ENCODE measurements at regions not wholly inside any gene's neighbourhood (a gene's known extent, or its start where the extent isn't known, plus 50 kb on each side); places are given as distances from the start of the nearest gene placed in this dataset.

- no peak overlapping the region for H3K14ac ChIP-seq (ENCODE audit: low read length)
- H2AFZ ChIP-seq (ENCODE audit: low read length), result no peak overlapping the region
- no peak overlapping the region for H4K8ac ChIP-seq (ENCODE audit: low read depth, low read length)
- H2BK15ac ChIP-seq (ENCODE audit: low read length), result no peak overlapping the region
- no peak overlapping the region for H3K4ac ChIP-seq (ENCODE audit: low read length)
- DNase-seq (ENCODE audit: low spot score), result no peak
- no peaks in the 10 kb centered on the region for H3K79me1 ChIP-seq (ENCODE audit: low read depth, low read length)
- no peak overlapping the region for H2AK5ac ChIP-seq (ENCODE audit: low read depth, low read length)
- peaks cover 0 to 8% of the 10 kb centered on the region in 2 donors for H3K4me1 ChIP-seq (ENCODE audit: control insufficient read depth in 2 of 2, insufficient read depth in 1 of 2, low read depth in 1 of 2, low read length in 2 of 2)
- H3K9me3 ChIP-seq (replicated peaks in 1 of 2; ENCODE audit: control insufficient read depth in 2 of 2, insufficient read depth in 1 of 2, low read depth in 1 of 2, low read length in 2 of 2), result no peaks in the 10 kb centered on the region
- H3K4me3 ChIP-seq (ENCODE audit: low read length in 2 of 2), result no peak overlapping the region
- no peaks in the 10 kb centered on the region for H3K36me3 ChIP-seq (replicated peaks in 1 of 2; ENCODE audit: control insufficient read depth in 2 of 2, insufficient read depth in 2 of 2, low read length in 2 of 2)
- H4K91ac ChIP-seq (ENCODE audit: low read depth, low read length, poor library complexity), result no peak overlapping the region
- H2BK5ac ChIP-seq (ENCODE audit: low read length), result no peak overlapping the region
- WGBS, 2 donors (ENCODE audit: extremely low coverage in 2 of 2, insufficient read length in 2 of 2, insufficient replicate concordance in 1 of 2), result no CpG with 5 or more reads among the region's 4 CpGs
- no peak overlapping the region for H3K9ac ChIP-seq (ENCODE audit: low read depth, low read length, poor library complexity)
- H3K23ac ChIP-seq (ENCODE audit: low read depth, low read length, poor library complexity), result no peak overlapping the region
- peaks cover 0 to 3% (median 0%) of the 10 kb centered on the region in 3 experiments for H3K27me3 ChIP-seq (ENCODE audit: control insufficient read depth in 3 of 3, insufficient read depth in 3 of 3, low read depth in 1 of 3, low read length in 3 of 3)
- H3K27ac ChIP-seq (replicated peaks; ENCODE audit: low read length), result no peak overlapping the region
- no peak overlapping the region for H3K4me2 ChIP-seq (ENCODE audit: insufficient read depth, low read length, poor library complexity, severe bottlenecking)
- H3K18ac ChIP-seq (ENCODE audit: low read length), result no peak overlapping the region
- H2BK120ac ChIP-seq (ENCODE audit: low read depth, low read length), result no peak overlapping the region
- no peak overlapping the region for H2BK12ac ChIP-seq (ENCODE audit: low read length)
Measured at GRCh38 chr11:116485425-116485824, 287.4 kb downstream of the BUD13 start.

- no peak overlapping the region for H3K27ac ChIP-seq (replicated peaks; ENCODE audit: low read length)
- WGBS, 2 donors (ENCODE audit: extremely low coverage in 2 of 2, insufficient read length in 2 of 2, insufficient replicate concordance in 1 of 2), result no CpG with 5 or more reads among the region's 4 CpGs
- no peak overlapping the region for H3K23ac ChIP-seq (ENCODE audit: low read depth, low read length, poor library complexity)
- peak overlapping the region; percentile 8 for H2AK5ac ChIP-seq (ENCODE audit: low read depth, low read length)
- peak overlapping the region; percentile 22 for H3K18ac ChIP-seq (ENCODE audit: low read length)
- no peaks in the 10 kb centered on the region for H3K9me3 ChIP-seq (replicated peaks in 1 of 2; ENCODE audit: control insufficient read depth in 2 of 2, insufficient read depth in 1 of 2, low read depth in 1 of 2, low read length in 2 of 2)
- H2BK5ac ChIP-seq (ENCODE audit: low read length), result no peak overlapping the region
- H3K4me2 ChIP-seq (ENCODE audit: insufficient read depth, low read length, poor library complexity, severe bottlenecking), result no peak overlapping the region
- H4K91ac ChIP-seq (ENCODE audit: low read depth, low read length, poor library complexity), result no peak overlapping the region
- H3K14ac ChIP-seq (ENCODE audit: low read length), result no peak overlapping the region
- H3K36me3 ChIP-seq (replicated peaks in 1 of 2; ENCODE audit: control insufficient read depth in 2 of 2, insufficient read depth in 2 of 2, low read length in 2 of 2), result no peaks in the 10 kb centered on the region
- no peak overlapping the region for H2BK120ac ChIP-seq (ENCODE audit: low read depth, low read length)
- peaks cover 0 to 6% of the 10 kb centered on the region in 2 donors for H3K4me1 ChIP-seq (ENCODE audit: control insufficient read depth in 2 of 2, insufficient read depth in 1 of 2, low read depth in 1 of 2, low read length in 2 of 2)
- H3K9ac ChIP-seq (ENCODE audit: low read depth, low read length, poor library complexity), result no peak overlapping the region
- H3K4me3 ChIP-seq (ENCODE audit: low read length in 2 of 2), result no peak overlapping the region
- no peak overlapping the region for H4K8ac ChIP-seq (ENCODE audit: low read depth, low read length)
- H2BK15ac ChIP-seq (ENCODE audit: low read length), result no peak overlapping the region
- H3K79me1 ChIP-seq (ENCODE audit: low read depth, low read length), result no peaks in the 10 kb centered on the region
- H2AFZ ChIP-seq (ENCODE audit: low read length), result no peak overlapping the region
- DNase-seq (ENCODE audit: low spot score), result no peak
- no peak overlapping the region for H2BK12ac ChIP-seq (ENCODE audit: low read length)
- peaks cover 0 to 3% (median 0%) of the 10 kb centered on the region in 3 experiments for H3K27me3 ChIP-seq (ENCODE audit: control insufficient read depth in 3 of 3, insufficient read depth in 3 of 3, low read depth in 1 of 3, low read length in 3 of 3)
- H3K4ac ChIP-seq (ENCODE audit: low read length), result no peak overlapping the region
Measured at GRCh38 chr11:116482716-116483115, 290.1 kb downstream of the BUD13 start.

GRCh38 chr11:116481126-116481675 lies 291.6 kb downstream of the BUD13 start:
- no peaks in the 10 kb centered on the region for H3K79me1 ChIP-seq (ENCODE audit: low read depth, low read length)
- no peak overlapping the region for H3K27ac ChIP-seq (replicated peaks; ENCODE audit: low read length)
- H3K9ac ChIP-seq (ENCODE audit: low read depth, low read length, poor library complexity), result no peak overlapping the region
- H3K4me1 ChIP-seq (ENCODE audit: control insufficient read depth in 2 of 2, insufficient read depth in 1 of 2, low read depth in 1 of 2, low read length in 2 of 2), result peaks cover 0 to 9% of the 10 kb centered on the region in 2 donors
- peaks cover 0 to 3% (median 0%) of the 10 kb centered on the region in 3 experiments for H3K27me3 ChIP-seq (ENCODE audit: control insufficient read depth in 3 of 3, insufficient read depth in 3 of 3, low read depth in 1 of 3, low read length in 3 of 3)
- H2BK15ac ChIP-seq (ENCODE audit: low read length), result no peak overlapping the region
- no peak overlapping the region for H3K18ac ChIP-seq (ENCODE audit: low read length)
- H3K4me3 ChIP-seq (ENCODE audit: low read length in 2 of 2), result no peak overlapping the region
- no peak overlapping the region for H2AFZ ChIP-seq (ENCODE audit: low read length)
- no peak overlapping the region for H2BK120ac ChIP-seq (ENCODE audit: low read depth, low read length)
- H3K4ac ChIP-seq (ENCODE audit: low read length), result no peak overlapping the region
- no peaks in the 10 kb centered on the region for H3K36me3 ChIP-seq (replicated peaks in 1 of 2; ENCODE audit: control insufficient read depth in 2 of 2, insufficient read depth in 2 of 2, low read length in 2 of 2)
- H3K9me3 ChIP-seq (replicated peaks in 1 of 2; ENCODE audit: control insufficient read depth in 2 of 2, insufficient read depth in 1 of 2, low read depth in 1 of 2, low read length in 2 of 2), result no peaks in the 10 kb centered on the region
- no peak overlapping the region for H2AK5ac ChIP-seq (ENCODE audit: low read depth, low read length)
- H3K4me2 ChIP-seq (ENCODE audit: insufficient read depth, low read length, poor library complexity, severe bottlenecking), result no peak overlapping the region
- H4K8ac ChIP-seq (ENCODE audit: low read depth, low read length), result no peak overlapping the region
- no peak overlapping the region for H2BK5ac ChIP-seq (ENCODE audit: low read length)
- H2BK12ac ChIP-seq (ENCODE audit: low read length), result no peak overlapping the region
- no peak for DNase-seq (ENCODE audit: low spot score)
- no peak overlapping the region for H3K14ac ChIP-seq (ENCODE audit: low read length)
- no CpG with 5 or more reads among the region's 3 CpGs for WGBS, 2 donors (ENCODE audit: extremely low coverage in 2 of 2, insufficient read length in 2 of 2, insufficient replicate concordance in 1 of 2)
- H4K91ac ChIP-seq (ENCODE audit: low read depth, low read length, poor library complexity), result no peak overlapping the region
- H3K23ac ChIP-seq (ENCODE audit: low read depth, low read length, poor library complexity), result no peak overlapping the region

GRCh38 chr11:116478669-116479668 lies 293.8 kb downstream of the BUD13 start:
- Histone ChIP-seq H2BK5ac (ENCODE audit: low read length) (no peak overlapping the region), H3K23ac (ENCODE audit: low read depth, low read length, poor library complexity) (no peak overlapping the region), H4K91ac (ENCODE audit: low read depth, low read length, poor library complexity) (no peak overlapping the region), H2BK120ac (ENCODE audit: low read depth, low read length) (no peak overlapping the region), H3K27ac (replicated peaks; ENCODE audit: low read length) (no peak overlapping the region), H2BK15ac (ENCODE audit: low read length) (no peak overlapping the region), H3K36me3 (replicated peaks in 1 of 2; ENCODE audit: control insufficient read depth in 2 of 2, insufficient read depth in 2 of 2, low read length in 2 of 2) (no peaks in the 10 kb centered on the region), H3K27me3 (ENCODE audit: control insufficient read depth in 3 of 3, insufficient read depth in 3 of 3, low read depth in 1 of 3, low read length in 3 of 3) (no peaks in the 10 kb centered on the region), H2BK12ac (ENCODE audit: low read length) (no peak overlapping the region), H3K9ac (ENCODE audit: low read depth, low read length, poor library complexity) (no peak overlapping the region), H3K4me1 (ENCODE audit: control insufficient read depth in 2 of 2, insufficient read depth in 1 of 2, low read depth in 1 of 2, low read length in 2 of 2) (peaks cover 0 to 10% of the 10 kb centered on the region in 2 donors), H3K4ac (ENCODE audit: low read length) (no peak overlapping the region), H3K14ac (ENCODE audit: low read length) (no peak overlapping the region), H2AK5ac (ENCODE audit: low read depth, low read length) (no peak overlapping the region), H3K79me1 (ENCODE audit: low read depth, low read length) (no peaks in the 10 kb centered on the region), H4K8ac (ENCODE audit: low read depth, low read length) (no peak overlapping the region), H3K4me2 (ENCODE audit: insufficient read depth, low read length, poor library complexity, severe bottlenecking) (no peak overlapping the region), H3K4me3 (ENCODE audit: low read length in 2 of 2) (no peak overlapping the region), H2AFZ (ENCODE audit: low read length) (no peak overlapping the region), H3K9me3 (replicated peaks in 1 of 2; ENCODE audit: control insufficient read depth in 2 of 2, insufficient read depth in 1 of 2, low read depth in 1 of 2, low read length in 2 of 2) (no peaks in the 10 kb centered on the region), H3K18ac (ENCODE audit: low read length) (no peak overlapping the region)
- WGBS, 2 donors (ENCODE audit: extremely low coverage in 2 of 2, insufficient read length in 2 of 2, insufficient replicate concordance in 1 of 2), result no CpG with 5 or more reads among the region's 7 CpGs
- no peak for DNase-seq (ENCODE audit: low spot score)

Measured in neuronal stem cell (in vitro differentiated cells).